GM23248 (cell line): ENCODE measurements at regions not wholly inside any gene's neighbourhood (a gene's known extent, or its start where the extent isn't known, plus 50 kb on each side); places are given as distances from the start of the nearest gene placed in this dataset.

Source experiments
- DNase-seq: peaks from one replicate; pipeline ENCODE4 v3.0.0-alpha.2; 2015
- H2AFZ ChIP-seq: fragments of 200-600 bp; sonication (generic); 2 replicates; pipeline ENCODE4 v1.6.1; 2016; ENCODE audit warnings: antibody characterized with exemption
- H3F3A ChIP-seq: fragments of 200-600 bp; sonication (generic); 2 replicates; pipeline ENCODE4 v1.6.1; 2016; ENCODE audit warnings: mild to moderate bottlenecking, antibody characterized with exemption, mixed run types; ENCODE audit not compliant: insufficient read depth
- H3K27ac ChIP-seq: fragments of 200-600 bp; sonication (generic); 2 replicates; pipeline ENCODE4 v1.5.1; 2016; ENCODE audit warnings: mild to moderate bottlenecking
- H3K27me3 ChIP-seq: fragments of 200-600 bp; sonication (generic); replicated peaks from 2 replicates; pipeline ENCODE4 v1.6.1; 2016; ENCODE audit warnings: mild to moderate bottlenecking; ENCODE audit not compliant: insufficient read depth
- H3K36me3 ChIP-seq: fragments of 200-600 bp; sonication (generic); 2 replicates; pipeline ENCODE4 v1.6.1; 2016; ENCODE audit warnings: low read depth, mild to moderate bottlenecking
- H3K4me1 ChIP-seq: fragments of 200-600 bp; sonication (generic); 2 replicates; pipeline ENCODE4 v1.6.1; 2016; ENCODE audit warnings: mild to moderate bottlenecking; ENCODE audit not compliant: insufficient read depth
- H3K4me2 ChIP-seq: fragments of 200-600 bp; sonication (generic); one replicate; pipeline ENCODE4 v1.6.1; 2016; ENCODE audit warnings: mild to moderate bottlenecking; ENCODE audit not compliant: unreplicated experiment
- H3K4me3 ChIP-seq: fragments of 200-600 bp; sonication (generic); 2 replicates; pipeline ENCODE4 v1.5.1; 2016; ENCODE audit warnings: mild to moderate bottlenecking
- H3K79me2 ChIP-seq: fragments of 200-600 bp; sonication (generic); 2 replicates; pipeline ENCODE4 v1.6.1; 2016; ENCODE audit warnings: mild to moderate bottlenecking; ENCODE audit not compliant: insufficient read depth
- H3K9ac ChIP-seq: fragments of 200-600 bp; sonication (generic); 2 replicates; pipeline ENCODE4 v1.6.1; 2016; ENCODE audit warnings: mild to moderate bottlenecking
- H3K9me2 ChIP-seq: fragments of 200-600 bp; sonication (generic); 2 replicates; pipeline ENCODE4 v1.6.1; 2016; ENCODE audit warnings: mixed run types, mild to moderate bottlenecking, moderate library complexity; ENCODE audit not compliant: insufficient read depth
- H3K9me3 ChIP-seq: fragments of 200-600 bp; sonication (generic); one replicate; pipeline ENCODE4 v1.6.1; 2017; ENCODE audit warnings: low read depth
- H4K20me1 ChIP-seq: fragments of 200-600 bp; sonication (generic); 2 replicates; pipeline ENCODE4 v1.6.0; 2016; ENCODE audit not compliant: insufficient read depth
- EZH2 ChIP-seq: fragments of 200-600 bp; sonication (generic); IDR thresholded peaks from 2 replicates; pipeline ENCODE4 v1.6.1; 2018; ENCODE audit warnings: antibody characterized with exemption, mild to moderate bottlenecking; ENCODE audit not compliant: insufficient read depth, poor library complexity, severe bottlenecking
- EZH2phosphoT487 ChIP-seq: fragments of 200-600 bp; sonication (generic); IDR thresholded peaks from 2 replicates; pipeline ENCODE4 v1.6.1; 2018; ENCODE audit warnings: antibody characterized with exemption, moderate library complexity, mild to moderate bottlenecking, low read depth; ENCODE audit not compliant: insufficient read depth
- WGBS, 2 experiments: methylation state at CpG; one replicate each; pipeline ENCODE4 v1.1.6; 2015 to 2017; ENCODE audit warnings: low lambda C conversion rate in 2 of 2, low coverage in 1 of 2; ENCODE audit errors: missing lambda C conversion rate in 2 of 2; 5-methylcytosine and 5-hydroxymethylcytosine counted together
- in situ Hi-C: fragments of 300-500 bp; cut with MboI; formaldehyde crosslinking; loops from 2 replicates; pipeline ENCODE4 v1.15.0; 2020

DNA sequence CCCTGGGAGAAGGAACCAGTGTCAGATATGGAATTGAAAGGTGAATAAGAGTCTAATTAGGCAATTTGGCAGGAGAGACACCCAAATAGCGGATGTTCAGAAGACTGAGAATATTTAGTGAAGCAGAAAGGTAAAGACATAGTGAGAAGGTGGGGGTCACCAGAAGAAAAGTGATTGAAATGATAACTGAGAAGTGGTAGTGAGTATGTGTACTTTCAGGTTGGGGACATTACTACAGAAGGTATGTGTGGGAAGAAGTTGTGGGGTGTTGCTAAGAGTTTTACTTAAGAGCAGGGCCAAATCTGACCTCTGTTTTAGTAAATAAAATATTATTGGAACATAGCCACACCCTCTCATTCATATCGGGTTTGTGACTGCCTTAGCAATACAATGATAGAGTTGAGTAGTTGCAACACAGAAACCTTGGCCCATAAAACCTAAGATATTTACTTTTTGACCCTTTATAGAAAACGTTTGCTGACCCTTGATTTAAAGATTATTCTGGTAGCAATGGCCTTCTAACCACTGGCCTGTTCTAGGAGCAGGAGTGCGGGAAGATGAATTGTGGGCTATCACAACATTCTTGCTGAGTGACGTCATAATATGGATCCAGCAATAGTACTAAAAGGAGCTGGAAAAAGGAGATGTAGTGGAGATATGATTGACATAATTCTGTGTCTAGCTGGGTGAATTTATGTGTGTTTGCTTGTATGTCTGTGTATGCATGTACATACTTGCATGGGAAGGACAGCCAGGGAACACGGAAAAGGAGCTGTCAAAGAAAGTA, 115.3 kb downstream of the HS3ST1 start:
- Histone ChIP-seq H2AFZ (no peak overlapping the region), H4K20me1 (no peaks in the 10 kb centered on the region), H3K36me3 (no peaks in the 10 kb centered on the region), H3K9ac (no peak overlapping the region), H3K4me1 (no peaks in the 10 kb centered on the region), H3K27ac (no peak overlapping the region), H3F3A (no peaks in the 10 kb centered on the region), H3K9me2 (no peaks in the 10 kb centered on the region), H3K9me3 (no peaks in the 10 kb centered on the region), H3K79me2 (no peaks in the 10 kb centered on the region), H3K4me2 (no peak overlapping the region), H3K4me3 (no peak overlapping the region), H3K27me3 (no peaks in the 10 kb centered on the region)
- TF ChIP-seq EZH2 (no peak), EZH2phosphoT487 (no peak)
- DNase-seq = no peak
- 29 to 30% methylated on average over 6 of the region's 6 CpGs for WGBS, 2 experiments
- in situ Hi-C loops = no loop called here

DNA sequence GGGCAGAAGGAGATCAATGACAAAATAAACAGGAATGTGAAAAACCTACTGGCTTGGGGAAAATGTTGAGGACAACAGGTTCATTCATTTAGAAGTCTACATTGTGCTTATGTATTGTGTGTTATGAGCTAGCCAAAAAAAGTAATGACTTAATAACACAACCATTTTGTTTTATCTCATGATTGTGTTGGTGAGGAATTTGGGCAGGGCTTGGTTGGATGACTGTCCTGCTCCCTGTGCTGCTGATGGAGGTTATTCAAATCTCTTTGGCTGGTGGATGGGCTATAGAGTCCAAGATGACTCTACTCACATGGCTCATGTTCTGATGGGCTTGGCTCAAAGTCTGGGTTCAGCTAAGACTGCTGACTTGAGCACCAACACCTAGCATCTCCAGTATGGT, 116.3 kb downstream of the HS3ST1 start:
- Histone ChIP-seq H3K9ac (no peak overlapping the region), H3K9me2 (no peaks in the 10 kb centered on the region), H3K27ac (no peak overlapping the region), H3K4me3 (no peak overlapping the region), H3K27me3 (no peaks in the 10 kb centered on the region), H3K9me3 (no peaks in the 10 kb centered on the region), H3K36me3 (no peaks in the 10 kb centered on the region), H3K4me2 (no peak overlapping the region), H3K79me2 (no peaks in the 10 kb centered on the region), H4K20me1 (no peaks in the 10 kb centered on the region), H3K4me1 (no peaks in the 10 kb centered on the region), H2AFZ (no peak overlapping the region), H3F3A (no peaks in the 10 kb centered on the region)
- no peak for DNase-seq
- no peak for TF ChIP-seq EZH2
- no peak for TF ChIP-seq EZH2phosphoT487
- in situ Hi-C loops = no loop called here

DNA sequence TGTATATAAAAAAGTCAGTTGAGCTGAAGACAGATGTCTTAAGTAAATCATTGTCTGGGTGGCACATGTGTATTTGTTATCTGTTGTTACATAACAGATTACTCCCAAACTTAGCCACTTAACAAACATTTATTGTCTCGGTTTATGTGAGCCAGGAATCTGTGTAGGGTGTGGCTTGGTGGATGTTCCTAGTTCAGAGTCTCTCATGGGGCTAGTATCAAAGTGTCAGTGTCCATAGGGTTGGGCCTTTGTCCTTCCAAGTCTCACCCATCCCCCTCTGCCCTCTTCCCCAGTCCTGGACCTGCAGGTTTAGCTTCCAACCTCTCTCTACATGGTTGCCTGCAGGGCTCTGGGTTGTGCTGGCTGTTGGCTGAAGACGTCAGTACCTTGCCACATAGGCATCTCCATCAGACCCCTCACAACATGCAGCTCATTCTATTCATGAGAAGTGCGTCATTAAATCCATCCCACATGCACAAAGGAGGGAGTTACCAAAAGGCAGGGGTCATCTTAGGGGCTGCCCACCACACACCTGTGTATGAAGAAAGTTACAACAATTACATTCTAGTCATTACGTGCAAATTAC, 127.5 kb downstream of the HS3ST1 start:
- 15% methylated on average over 4 of the region's 4 CpGs for WGBS, 2 experiments
- Histone ChIP-seq H2AFZ (no peak overlapping the region), H3K9ac (no peak overlapping the region), H3K79me2 (no peaks in the 10 kb centered on the region), H3K27me3 (no peaks in the 10 kb centered on the region), H3F3A (no peaks in the 10 kb centered on the region), H3K4me2 (no peak overlapping the region), H3K9me2 (no peaks in the 10 kb centered on the region), H3K4me1 (no peaks in the 10 kb centered on the region), H3K27ac (no peak overlapping the region), H3K36me3 (no peaks in the 10 kb centered on the region), H3K4me3 (no peak overlapping the region), H4K20me1 (no peaks in the 10 kb centered on the region), H3K9me3 (no peaks in the 10 kb centered on the region)
- TF ChIP-seq EZH2phosphoT487 (no peak), EZH2 (no peak)
- in situ Hi-C loops = no loop called here
- no peak for DNase-seq

DNA sequence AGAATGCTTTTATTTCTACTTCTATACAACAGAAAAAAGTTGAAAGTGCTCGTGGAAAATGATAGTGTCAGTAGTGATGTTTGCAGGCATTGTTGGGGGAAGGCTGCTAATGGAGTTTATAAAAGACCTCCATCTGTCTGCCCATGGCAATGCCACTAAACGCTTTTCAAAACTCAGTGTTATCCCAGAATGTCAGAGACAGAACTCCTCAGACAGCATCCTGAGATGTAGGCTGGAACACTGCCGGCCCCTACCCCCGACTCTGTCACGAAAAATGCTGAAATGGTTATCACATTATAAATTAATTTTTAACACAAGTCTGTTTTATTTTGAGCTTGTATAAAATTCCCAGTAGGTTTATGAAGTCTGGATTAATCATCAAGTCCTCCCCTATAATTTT, 128.9 kb downstream of the HS3ST1 start:
- H3K36me3 ChIP-seq = no peaks in the 10 kb centered on the region
- H2AFZ ChIP-seq = no peak overlapping the region
- no peaks in the 10 kb centered on the region for H3F3A ChIP-seq
- no peaks in the 10 kb centered on the region for H3K9me3 ChIP-seq
- H3K9ac ChIP-seq = no peak overlapping the region
- no peaks in the 10 kb centered on the region for H3K79me2 ChIP-seq
- H3K9me2 ChIP-seq = no peaks in the 10 kb centered on the region
- no peak overlapping the region for H3K27ac ChIP-seq
- no peak overlapping the region for H3K4me2 ChIP-seq
- WGBS, 2 experiments = 5 to 10% methylated on average over 5 of the region's 5 CpGs
- H3K4me1 ChIP-seq = no peaks in the 10 kb centered on the region
- H4K20me1 ChIP-seq = no peaks in the 10 kb centered on the region
- H3K27me3 ChIP-seq = no peaks in the 10 kb centered on the region
- in situ Hi-C loops = no loop called here
- H3K4me3 ChIP-seq = no peak overlapping the region
- DNase-seq = no peak
- TF ChIP-seq EZH2 = no peak
- TF ChIP-seq EZH2phosphoT487 = no peak
